Left renal cortex interstitium (tissue), 4 donors: ENCODE measurements at regions not wholly inside any gene's neighbourhood (a gene's known extent, or its start where the extent isn't known, plus 50 kb on each side); places are given as distances from the start of the nearest gene placed in this dataset.
"Not testable (repeated sequence)": the region's sequence is repeated elsewhere in the genome, so short reads cannot be mapped to it uniquely, and the experiment has no call there.

Experiments used
- DNase-seq, 4 donors: peaks; one replicate each; pipeline ENCODE4 v3.0.0-alpha.2; 2013; ENCODE audit warnings: low read depth in 4 of 4, low spot score in 2 of 4, missing footprints in 1 of 4

GRCh38 chr5:57931352-57931751 is 448.7 kb upstream of the ACTBL2 start:
- DNase-seq = no peak

- no peak for DNase-seq
These were observed 446.7 kb upstream of the ACTBL2 start for GRCh38 chr5:57929271-57929670.

- not testable (repeated sequence) for DNase-seq
These were observed 440.5 kb upstream of the ACTBL2 start for GRCh38 chr5:57923094-57923493.

- no peak for DNase-seq
These were observed 434.4 kb upstream of the ACTBL2 start for GRCh38 chr5:57917004-57917403.

- no peak for DNase-seq
These were observed 432.9 kb upstream of the ACTBL2 start for GRCh38 chr5:57915536-57915935.

GRCh38 chr5:57911438-57911837 is 428.8 kb upstream of the ACTBL2 start:
- DNase-seq = no peak

- DNase-seq = no peak
These were observed 424.1 kb upstream of the ACTBL2 start for GRCh38 chr5:57906671-57907070.

- no peak for DNase-seq
These were observed 420.8 kb upstream of the ACTBL2 start for GRCh38 chr5:57903458-57903857.

- DNase-seq = no peak
These were observed 419.5 kb upstream of the ACTBL2 start for GRCh38 chr5:57902095-57902494.

GRCh38 chr5:57900381-57900944 is 417.9 kb upstream of the ACTBL2 start:
- DNase-seq = no peak

GRCh38 chr5:57896576-57896975 is 414.0 kb upstream of the ACTBL2 start:
- no peak for DNase-seq

- DNase-seq = no peak
These were observed 413.2 kb upstream of the ACTBL2 start for GRCh38 chr5:57895766-57896165.

- DNase-seq = no peak
These were observed 411.3 kb upstream of the ACTBL2 start for GRCh38 chr5:57893926-57894325.

GRCh38 chr5:57891443-57891842 is 408.8 kb upstream of the ACTBL2 start:
- DNase-seq = no peak

GRCh38 chr5:57889558-57889957 is 406.9 kb upstream of the ACTBL2 start:
- DNase-seq = no peak

- DNase-seq = peak in 3 of 4 donors; percentile 13 to 43 (median 36)
These were observed 405.4 kb upstream of the ACTBL2 start for GRCh38 chr5:57887851-57888621.

GRCh38 chr5:57884346-57885102 is 401.9 kb upstream of the ACTBL2 start:
- DNase-seq = no peak

- no peak for DNase-seq
These were observed 397.6 kb upstream of the ACTBL2 start for GRCh38 chr5:57880216-57880615.

GRCh38 chr5:57878301-57878722 is 395.7 kb upstream of the ACTBL2 start:
- no peak for DNase-seq

- no peak for DNase-seq
These were observed 388.9 kb upstream of the ACTBL2 start for GRCh38 chr5:57871496-57871895.

GRCh38 chr5:57870267-57870666 is 387.7 kb upstream of the ACTBL2 start:
- DNase-seq = not testable (repeated sequence)

GRCh38 chr5:57863661-57864060 is 381.1 kb upstream of the ACTBL2 start:
- no peak for DNase-seq
